HL-60 (cell line): ENCODE measurements at regions not wholly inside any gene's neighbourhood (a gene's known extent, or its start where the extent isn't known, plus 50 kb on each side); places are given as distances from the start of the nearest gene placed in this dataset.

Source experiments
- CTCF ChIP-seq: IDR thresholded peaks from one replicate; pipeline ENCODE4 v1.5.1; 2011; ENCODE audit warnings: low read length, control low read depth, inconsistent platforms; ENCODE audit not compliant: insufficient read depth
- GABPA ChIP-seq: IDR thresholded peaks from 2 replicates; pipeline ENCODE4 v1.6.1; 2012; ENCODE audit warnings: low read depth
- POLR2AphosphoS5 ChIP-seq: IDR thresholded peaks from 2 replicates; pipeline ENCODE4 v1.6.1; 2012; ENCODE audit warnings: low read depth
- TF ChIP-seq, protein P1 (sequence below): IDR thresholded peaks from 2 replicates; pipeline ENCODE4 v1.6.1; 2012; ENCODE audit warnings: low read depth; ENCODE audit not compliant: insufficient replicate concordance

- TF ChIP-seq CTCF (no peak), POLR2AphosphoS5 (no peak), GABPA (no peak)
- TF ChIP-seq, protein P1, sequence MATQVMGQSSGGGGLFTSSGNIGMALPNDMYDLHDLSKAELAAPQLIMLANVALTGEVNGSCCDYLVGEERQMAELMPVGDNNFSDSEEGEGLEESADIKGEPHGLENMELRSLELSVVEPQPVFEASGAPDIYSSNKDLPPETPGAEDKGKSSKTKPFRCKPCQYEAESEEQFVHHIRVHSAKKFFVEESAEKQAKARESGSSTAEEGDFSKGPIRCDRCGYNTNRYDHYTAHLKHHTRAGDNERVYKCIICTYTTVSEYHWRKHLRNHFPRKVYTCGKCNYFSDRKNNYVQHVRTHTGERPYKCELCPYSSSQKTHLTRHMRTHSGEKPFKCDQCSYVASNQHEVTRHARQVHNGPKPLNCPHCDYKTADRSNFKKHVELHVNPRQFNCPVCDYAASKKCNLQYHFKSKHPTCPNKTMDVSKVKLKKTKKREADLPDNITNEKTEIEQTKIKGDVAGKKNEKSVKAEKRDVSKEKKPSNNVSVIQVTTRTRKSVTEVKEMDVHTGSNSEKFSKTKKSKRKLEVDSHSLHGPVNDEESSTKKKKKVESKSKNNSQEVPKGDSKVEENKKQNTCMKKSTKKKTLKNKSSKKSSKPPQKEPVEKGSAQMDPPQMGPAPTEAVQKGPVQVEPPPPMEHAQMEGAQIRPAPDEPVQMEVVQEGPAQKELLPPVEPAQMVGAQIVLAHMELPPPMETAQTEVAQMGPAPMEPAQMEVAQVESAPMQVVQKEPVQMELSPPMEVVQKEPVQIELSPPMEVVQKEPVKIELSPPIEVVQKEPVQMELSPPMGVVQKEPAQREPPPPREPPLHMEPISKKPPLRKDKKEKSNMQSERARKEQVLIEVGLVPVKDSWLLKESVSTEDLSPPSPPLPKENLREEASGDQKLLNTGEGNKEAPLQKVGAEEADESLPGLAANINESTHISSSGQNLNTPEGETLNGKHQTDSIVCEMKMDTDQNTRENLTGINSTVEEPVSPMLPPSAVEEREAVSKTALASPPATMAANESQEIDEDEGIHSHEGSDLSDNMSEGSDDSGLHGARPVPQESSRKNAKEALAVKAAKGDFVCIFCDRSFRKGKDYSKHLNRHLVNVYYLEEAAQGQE = no peak
These were observed 993.8 kb upstream of the NCAM2 start for GRCh38 chr21:20004367-20004766.
